ENCODE measurements at regions not wholly inside any gene's neighbourhood (a gene's known extent, or its start where the extent isn't known, plus 50 kb on each side); places are given as distances from the start of the nearest gene placed in this dataset.

GRCh38 chr1:218156595-218156994, 128.5 kb upstream of the RRP15 start:
- no peak overlapping the region for H3K56ac ChIP-seq (replicated peaks; ENCODE audit: insufficient read length, low read depth, low read length)
- DNase-seq (ENCODE audit: low read depth in 1 of 2, low spot score in 2 of 2) = peak; percentile 36 to 70
- no peaks in the 10 kb centered on the region for H3K79me2 ChIP-seq (ENCODE audit: control insufficient read depth in 1 of 2, insufficient read depth in 2 of 2, low read length in 2 of 2)
- H4K20me1 ChIP-seq (replicated peaks in 1 of 2; ENCODE audit: control insufficient read depth in 1 of 2, insufficient read depth in 2 of 2, low read length in 2 of 2) = no peaks in the 10 kb centered on the region
- H4K8ac ChIP-seq (ENCODE audit: extremely low read depth, insufficient read depth, low read length) = no peak overlapping the region
- no peak overlapping the region for H3K4ac ChIP-seq (replicated peaks; ENCODE audit: insufficient read length, low read depth, low read length)
- H2BK15ac ChIP-seq (ENCODE audit: low read length) = no peak overlapping the region
- no peak overlapping the region for H4K91ac ChIP-seq (replicated peaks; ENCODE audit: insufficient read length, low read length)
- H3K4me2 ChIP-seq (ENCODE audit: insufficient read depth in 1 of 2, low read depth in 2 of 2, low read length in 2 of 2) = peak overlapping the region; percentile 37 to 66; a peak in 3 of 4 replicates
- CTCF ChIA-PET (ENCODE audit: partially characterized antibody) = interaction anchor here (0.6 to 1.4 kb wide), 7 partner anchors 14 to 945 kb away, joined by 3 to 7 read pairs (median 3); no protein-coding TSS in a partner anchor
- H2AFZ ChIP-seq (ENCODE audit: low read length) = no peak overlapping the region
- H3K9ac ChIP-seq (replicated peaks in 1 of 4; ENCODE audit: extremely low read depth in 1 of 4, low read depth in 3 of 4, low read length in 3 of 4) = no peak overlapping the region
- POLR2A ChIA-PET (ENCODE audit: partially characterized antibody) = interaction anchor here (0.6 to 1.1 kb wide), 3 partner anchors 9 to 125 kb away, joined by 3 to 5 read pairs (median 3); no protein-coding TSS in a partner anchor
- no peaks in the 10 kb centered on the region for H3K79me1 ChIP-seq (ENCODE audit: low read depth, low read length)
- WGBS, 2 experiments (ENCODE audit: extremely low coverage in 1 of 2, insufficient coverage in 1 of 2, insufficient read length in 1 of 2, insufficient replicate concordance in 2 of 2, low coverage in 1 of 2, low lambda C conversion rate in 2 of 2, missing lambda C conversion rate in 1 of 2) = 5% methylated on average over 15 of the region's 15 CpGs; no CpG with 5 or more reads in 1 of the 2 experiments
- H2BK20ac ChIP-seq (ENCODE audit: low read length) = no peak overlapping the region
- H2BK5ac ChIP-seq (ENCODE audit: low read depth, low read length) = no peak overlapping the region
- peaks cover 0 to 3% (median 0%) of the 10 kb centered on the region in 4 experiments; a peak in 3 of 7 replicates for H3K27me3 ChIP-seq (replicated peaks in 1 of 4; ENCODE audit: control insufficient read depth in 3 of 4, extremely low read depth in 1 of 4, insufficient read depth in 3 of 4, low read length in 3 of 4)
- H3K9me3 ChIP-seq (ENCODE audit: insufficient read depth in 2 of 2, low read depth in 1 of 2, low read length in 1 of 2) = no peaks in the 10 kb centered on the region
- no peak overlapping the region for H3K18ac ChIP-seq (ENCODE audit: extremely low read depth, low read length)
- no peak overlapping the region for H3K27ac ChIP-seq (ENCODE audit: low read depth, low read length)
- H3K23ac ChIP-seq (ENCODE audit: insufficient read length) = no peak overlapping the region
- no peaks in the 10 kb centered on the region; the same call in 1 of the 2 replicates for H3K23me2 ChIP-seq (ENCODE audit: low read depth, low read length)
- no peak overlapping the region for H3K14ac ChIP-seq (ENCODE audit: insufficient read length)
- peak; percentile 28 for FAIRE-seq
- no peak overlapping the region for H2BK120ac ChIP-seq (replicated peaks; ENCODE audit: low read depth, low read length)
- H3K36me3 ChIP-seq (ENCODE audit: control insufficient read depth in 2 of 4, insufficient read depth in 4 of 4, low read length in 3 of 4) = no peaks in the 10 kb centered on the region
- peak overlapping the region in 1 of 4 experiments; percentile 48; a peak in 2 of 8 replicates for H3K4me3 ChIP-seq (ENCODE audit: extremely low read depth in 1 of 4, insufficient read depth in 2 of 4, low read depth in 3 of 4, low read length in 4 of 4)
- no peak overlapping the region for H2AK5ac ChIP-seq (ENCODE audit: low read depth, low read length)
- peaks cover 0 to 3% (median 0%) of the 10 kb centered on the region in 4 experiments; a peak in 2 of 7 replicates for H3K4me1 ChIP-seq (replicated peaks in 1 of 4; ENCODE audit: control insufficient read depth in 3 of 4, insufficient read depth in 4 of 4, low read length in 3 of 4)
- H2BK12ac ChIP-seq (ENCODE audit: low read depth, low read length) = no peak overlapping the region
- H4K5ac ChIP-seq (ENCODE audit: insufficient read length, low read depth, low read length) = no peak overlapping the region
- TF ChIP-seq SIN3A (conservative IDR thresholded peaks at IDR 0.05 in 1 of 2, IDR thresholded peaks at IDR 0.05 in 1 of 2; ENCODE audit: low read depth in 1 of 2, low read length in 2 of 2) (peak in 1 of 2 experiments; percentile 75; a peak in 2 of 4 replicates), TCF12 (IDR thresholded peaks at IDR 0.05; ENCODE audit: low read depth, low read length) (peak; percentile 79; the same call in 1 of the 2 replicates), NANOG (IDR thresholded peaks at IDR 0.05; ENCODE audit: insufficient read depth, low read depth, low read length, poor library complexity, severe bottlenecking) (peak; percentile 80), CTCF (IDR thresholded peaks at IDR 0.05; ENCODE audit: control extremely low read depth in 1 of 3, insufficient read depth in 1 of 3, low read depth in 1 of 3, low read length in 3 of 3) (peak; percentile 28 to 33 (median 32)), RAD21 (IDR thresholded peaks at IDR 0.05 in 1 of 2, conservative IDR thresholded peaks at IDR 0.05 in 1 of 2; ENCODE audit: low read depth in 2 of 2, low read length in 2 of 2) (peak; percentile 50 to 63), CREB1 (IDR thresholded peaks at IDR 0.05) (0 out of 2 replicates have a peak, but pooled peaks have one; percentile 16), RNF2 (IDR thresholded peaks at IDR 0.05; ENCODE audit: borderline replicate concordance, low read depth, low read length, missing control alignments, poor library complexity, severe bottlenecking) (no peak), EP300 (IDR thresholded peaks at IDR 0.05; ENCODE audit: borderline replicate concordance in 1 of 2, low read depth in 2 of 2, low read length in 2 of 2) (peak in 1 of 2 experiments; percentile 50; a peak in 1 of 3 replicates), CEBPB (IDR thresholded peaks at IDR 0.05; ENCODE audit: low read depth, low read length) (peak; percentile 98)
